Gastroesophageal sphincter (tissue), 3 donors: ENCODE measurements at regions not wholly inside any gene's neighbourhood (a gene's known extent, or its start where the extent isn't known, plus 50 kb on each side); places are given as distances from the start of the nearest gene placed in this dataset.

Experiments
- CTCF ChIP-seq, 4 experiments: fragments of 200-600 bp in 2 of 4; fragments of 450-650 bp in 2 of 4; sonication (generic) in 1 of 4; IDR thresholded peaks; one replicate each; pipeline ENCODE4 v1.5.1; 2017 to 2019; ENCODE audit warnings: antibody characterized with exemption in 4 of 4, mild to moderate bottlenecking in 2 of 4, moderate library complexity in 2 of 4
- POLR2AphosphoS5 ChIP-seq: sonication (generic); formaldehyde crosslinking; IDR thresholded peaks from one replicate; pipeline ENCODE4 v1.6.1; 2017; ENCODE audit warnings: antibody characterized with exemption

- TF ChIP-seq CTCF (IDR thresholded peaks at IDR 0.05), result no peak
- TF ChIP-seq POLR2AphosphoS5, result no peak
Observed at GRCh38 chr9:107632216-107632615, 142.6 kb upstream of the KLF4 start.
